Stimulated activated CD4-positive, alpha-beta T cell treated with anti-CD3 and anti-CD28 coated beads, TNF-alpha, amount 100 ng/mL, for 48 hours (primary cell): ENCODE measurements at regions not wholly inside any gene's neighbourhood (a gene's known extent, or its start where the extent isn't known, plus 50 kb on each side); places are given as distances from the start of the nearest gene placed in this dataset.
"Not testable (repeated sequence)": the region's sequence is repeated elsewhere in the genome, so short reads cannot be mapped to it uniquely, and the experiment has no call there.

Experiments
- DNase-seq, 3 donors: peaks; one replicate each; pipeline ENCODE4 v3.0.0-alpha.2; 2020; ENCODE audit warnings: low read depth in 3 of 3

DNA sequence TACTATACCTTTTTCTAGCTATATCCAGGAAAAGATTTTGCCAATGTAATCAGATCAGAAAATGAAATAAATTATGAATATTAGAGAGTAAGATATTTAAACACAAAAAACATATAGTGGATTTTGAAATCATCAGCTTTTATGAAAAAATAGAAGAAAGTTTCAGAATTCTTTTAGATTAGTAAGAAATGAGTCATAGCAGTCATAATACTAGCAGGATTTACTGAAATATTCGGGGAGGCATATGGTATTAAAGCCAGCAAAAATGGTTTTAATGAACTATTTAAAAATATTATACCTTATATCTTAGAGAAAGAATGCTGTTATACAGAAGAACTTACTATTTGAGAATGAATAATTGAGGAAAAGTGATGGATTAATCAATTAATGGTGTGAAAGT is 303.6 kb upstream of the NUDT12 start:
- no peak for DNase-seq

DNA sequence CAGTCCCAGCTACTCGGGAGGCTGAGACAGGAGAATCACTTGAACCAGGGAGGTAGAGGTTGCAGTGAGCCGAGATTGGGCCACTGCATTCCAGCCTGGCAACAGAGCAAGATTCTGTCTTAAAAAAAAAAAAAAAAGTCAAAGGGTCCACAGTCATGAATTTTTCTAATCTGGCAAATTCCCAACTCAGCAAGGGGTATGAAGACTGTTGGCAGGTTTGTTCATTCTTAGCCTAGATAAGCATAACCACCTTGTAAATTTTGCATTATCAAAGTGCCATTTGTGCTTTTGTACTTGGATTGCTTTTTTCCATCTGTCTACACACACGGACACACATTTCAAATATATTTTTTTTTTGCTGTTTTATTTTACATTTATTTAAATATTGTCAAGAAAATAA is 299.8 kb upstream of the NUDT12 start:
- no peak for DNase-seq

DNA sequence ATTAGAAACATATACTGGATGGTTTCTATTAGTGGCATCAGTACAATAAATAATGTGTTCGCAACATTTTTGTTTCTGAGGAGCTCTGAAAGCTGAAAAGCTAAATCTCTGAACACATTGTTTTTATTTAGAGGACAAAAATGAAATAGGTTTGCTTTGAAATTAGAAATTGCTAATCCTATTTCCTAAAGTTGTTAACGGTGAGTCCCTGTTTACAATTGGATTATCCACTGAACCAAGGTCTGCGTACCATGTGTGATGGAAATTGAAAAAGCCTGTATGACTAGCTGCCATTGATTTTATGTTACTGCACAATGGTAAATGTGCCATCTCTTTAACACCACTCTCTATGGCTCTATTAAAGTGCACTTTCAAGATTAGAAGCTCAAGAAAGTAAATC is 297.7 kb upstream of the NUDT12 start:
- no peak for DNase-seq

DNA sequence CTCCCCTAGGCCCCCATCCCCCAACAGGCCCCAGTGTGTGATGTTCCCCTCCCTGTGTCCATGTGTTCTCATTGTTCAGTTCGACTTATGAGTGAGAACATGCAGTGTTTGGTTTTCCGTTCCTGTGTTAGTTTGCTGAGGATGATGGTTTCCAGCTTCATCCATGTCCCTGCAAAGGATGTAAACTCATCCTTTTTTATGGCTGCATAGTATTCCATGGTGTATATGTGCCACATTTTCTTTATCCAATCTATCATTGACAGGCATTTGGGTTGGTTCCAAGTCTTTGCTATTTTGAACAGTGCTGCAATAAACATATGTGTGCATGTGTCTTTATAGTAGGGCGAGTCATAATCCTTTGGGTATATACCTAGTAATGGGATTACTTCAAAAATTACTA is 295.8 kb upstream of the NUDT12 start:
- not testable (repeated sequence) for DNase-seq

DNA sequence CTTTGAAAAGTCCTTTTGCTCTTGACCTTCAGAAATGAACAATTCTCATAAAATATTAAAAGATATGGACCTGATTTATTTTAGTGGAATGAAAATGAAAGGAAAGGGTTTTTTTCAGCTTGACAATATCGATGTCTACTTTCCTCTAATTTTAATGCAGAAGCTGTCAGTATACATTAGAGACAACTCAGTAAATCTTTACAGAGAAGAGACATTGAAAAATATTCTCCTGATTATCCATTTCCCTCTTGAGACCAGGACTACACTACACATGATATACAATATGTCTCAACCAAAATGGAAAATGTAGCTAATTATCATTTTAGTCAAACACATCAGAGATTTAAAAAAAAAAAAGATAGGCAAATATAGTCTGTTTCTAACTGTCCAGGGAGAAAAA is 288.5 kb upstream of the NUDT12 start:
- no peak for DNase-seq

DNA sequence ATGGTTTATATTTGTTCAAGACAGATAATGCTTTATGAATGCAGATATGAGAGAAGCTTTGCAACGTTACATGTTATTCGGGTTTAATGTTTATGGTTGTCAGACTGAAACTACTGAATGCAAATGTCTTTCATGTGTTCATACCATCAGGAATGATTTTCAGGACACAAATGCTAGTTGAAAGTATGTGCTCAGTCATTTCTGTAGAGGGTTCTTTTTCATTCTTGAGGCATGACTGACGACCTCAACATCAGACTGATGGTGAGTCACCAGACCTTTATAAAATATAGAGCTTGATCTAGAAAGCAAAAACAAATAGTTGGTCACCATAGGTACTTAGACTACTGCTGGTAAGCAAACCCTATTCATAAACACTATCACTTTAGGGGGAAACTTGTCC is 287.3 kb upstream of the NUDT12 start:
- no peak for DNase-seq

DNA sequence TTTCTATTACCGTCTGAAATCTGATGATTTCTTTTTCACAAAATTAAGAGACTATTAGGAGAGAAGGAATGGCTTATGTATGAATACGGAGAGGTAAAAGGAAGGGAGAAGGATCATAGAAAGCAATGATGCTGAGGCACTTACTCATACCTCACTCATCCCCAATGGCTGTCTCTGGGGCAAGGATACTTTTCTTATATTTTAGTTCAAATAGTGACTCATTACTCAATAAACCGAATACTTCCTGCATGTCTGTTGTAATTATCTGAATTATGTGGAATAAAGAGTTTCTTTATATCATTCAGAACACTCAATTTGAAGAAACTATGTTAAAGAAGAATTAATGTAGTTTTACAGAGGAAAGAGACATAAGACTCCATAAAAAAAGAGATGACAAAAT is 284.5 kb upstream of the NUDT12 start:
- DNase-seq: no peak

DNA sequence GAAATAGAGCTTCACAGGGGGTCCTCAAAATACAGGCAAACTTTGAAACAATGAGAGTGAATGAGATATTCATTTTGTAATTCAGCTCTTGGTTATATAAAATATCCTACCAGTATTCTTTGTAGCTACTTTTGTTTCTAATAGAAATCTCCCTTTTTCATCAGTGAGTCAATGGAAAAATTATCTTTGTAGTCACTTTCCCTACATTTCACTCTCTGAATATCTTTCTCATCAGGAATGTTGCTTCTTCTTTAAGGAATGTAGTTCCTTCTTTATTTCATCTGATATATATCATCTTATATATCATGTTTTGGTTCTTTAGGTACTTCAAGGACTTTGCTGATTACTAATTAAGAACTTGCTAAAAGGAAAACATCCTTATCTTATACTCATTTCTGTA is 280.3 kb upstream of the NUDT12 start:
- no peak for DNase-seq

DNA sequence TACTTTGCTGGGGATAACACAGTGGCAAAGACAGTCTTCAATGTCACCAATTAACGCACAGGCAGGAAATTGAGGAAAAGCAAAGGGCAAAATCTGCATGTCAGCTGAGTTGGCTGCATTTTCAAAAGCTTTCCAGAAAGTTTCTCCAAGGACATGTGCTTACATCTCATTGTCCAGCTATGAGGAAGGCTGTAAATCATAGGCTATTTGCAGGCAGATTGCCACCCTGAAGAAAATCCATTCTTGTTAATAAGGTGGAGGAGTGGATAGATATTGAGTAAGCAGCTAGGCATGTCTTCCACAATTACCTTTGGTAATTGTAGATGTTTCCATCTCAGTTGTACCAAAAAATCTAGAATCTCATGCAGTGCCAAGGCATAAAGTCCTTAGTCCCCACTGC is 278.0 kb upstream of the NUDT12 start:
- no peak for DNase-seq

DNA sequence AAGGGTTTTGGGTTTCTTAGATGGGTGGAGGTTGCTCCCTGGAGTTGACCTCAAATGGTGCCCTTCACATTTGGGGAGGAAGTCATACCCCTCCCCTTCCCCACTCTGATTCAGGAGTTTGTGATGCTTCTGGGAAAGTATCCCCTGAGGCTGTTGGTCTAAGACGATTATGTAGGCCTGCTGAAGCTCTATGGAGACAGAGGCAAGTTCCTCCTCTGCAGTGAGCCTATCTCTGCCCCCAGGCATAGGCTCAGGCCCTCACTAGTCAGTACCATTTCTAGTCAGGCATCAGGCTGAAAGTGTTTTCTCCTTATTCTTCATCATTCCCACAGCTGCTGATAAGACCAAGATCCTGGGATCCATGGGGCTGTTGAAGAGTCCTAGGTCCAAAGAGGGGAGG is 271.6 kb upstream of the NUDT12 start:
- no peak for DNase-seq

DNA sequence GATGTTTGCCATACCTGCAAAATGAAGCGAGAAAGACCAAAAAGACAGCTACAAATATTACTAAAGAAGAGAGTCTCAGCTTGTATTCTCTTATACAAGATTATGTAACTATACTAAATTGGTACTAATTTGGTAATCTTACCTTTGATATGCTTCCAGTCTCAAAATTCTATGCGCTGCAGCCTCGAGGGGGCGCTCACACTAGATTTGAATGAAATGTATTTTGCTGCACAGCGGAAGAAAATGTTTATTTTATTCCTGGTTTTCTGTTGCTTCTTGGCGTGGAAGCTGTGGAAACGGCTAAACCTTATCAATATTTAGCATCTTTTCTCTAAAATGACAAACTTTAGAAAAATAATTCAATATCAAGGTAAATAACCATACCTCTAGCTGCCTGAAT is 267.0 kb upstream of the NUDT12 start:
- no peak for DNase-seq

DNA sequence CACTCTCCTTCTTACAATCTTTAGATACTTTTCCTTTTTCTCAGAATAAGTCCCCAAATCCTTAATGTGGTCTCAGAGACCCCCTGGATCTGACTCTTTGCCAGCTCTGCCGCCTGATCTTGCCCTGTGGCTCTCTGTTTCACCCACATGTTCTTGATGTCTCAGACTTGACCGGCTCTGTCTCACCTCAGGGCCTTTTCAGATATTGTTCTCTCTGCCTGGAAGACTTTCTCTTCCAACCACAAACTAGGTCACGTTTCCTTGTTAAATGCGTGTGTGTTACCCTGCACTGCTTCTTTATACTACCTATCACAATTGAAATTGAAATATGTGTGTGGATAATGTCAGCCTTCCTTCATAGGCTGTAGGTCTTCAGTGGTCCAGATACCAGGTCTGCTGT is 265.4 kb upstream of the NUDT12 start:
- DNase-seq: no peak

DNA sequence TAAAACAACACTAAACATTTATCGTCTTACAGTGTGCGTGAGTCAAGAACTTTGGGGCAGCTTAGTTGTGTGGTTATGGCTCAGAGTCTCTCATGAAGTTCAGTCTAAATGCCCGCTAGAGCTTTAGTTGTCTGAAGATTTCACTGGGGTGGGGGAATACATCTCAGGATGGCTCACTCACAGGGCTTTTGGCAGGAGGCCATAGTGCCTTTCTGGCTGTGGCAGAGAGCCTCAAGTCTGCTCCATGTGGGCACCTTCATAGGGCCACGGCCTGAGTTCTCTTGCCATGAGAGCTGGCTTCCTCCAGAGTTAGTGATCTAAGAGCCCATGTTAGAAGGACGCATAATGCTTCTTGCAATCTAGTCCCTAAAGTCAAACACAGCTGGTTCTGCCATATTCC is 258.8 kb upstream of the NUDT12 start:
- no peak for DNase-seq

DNA sequence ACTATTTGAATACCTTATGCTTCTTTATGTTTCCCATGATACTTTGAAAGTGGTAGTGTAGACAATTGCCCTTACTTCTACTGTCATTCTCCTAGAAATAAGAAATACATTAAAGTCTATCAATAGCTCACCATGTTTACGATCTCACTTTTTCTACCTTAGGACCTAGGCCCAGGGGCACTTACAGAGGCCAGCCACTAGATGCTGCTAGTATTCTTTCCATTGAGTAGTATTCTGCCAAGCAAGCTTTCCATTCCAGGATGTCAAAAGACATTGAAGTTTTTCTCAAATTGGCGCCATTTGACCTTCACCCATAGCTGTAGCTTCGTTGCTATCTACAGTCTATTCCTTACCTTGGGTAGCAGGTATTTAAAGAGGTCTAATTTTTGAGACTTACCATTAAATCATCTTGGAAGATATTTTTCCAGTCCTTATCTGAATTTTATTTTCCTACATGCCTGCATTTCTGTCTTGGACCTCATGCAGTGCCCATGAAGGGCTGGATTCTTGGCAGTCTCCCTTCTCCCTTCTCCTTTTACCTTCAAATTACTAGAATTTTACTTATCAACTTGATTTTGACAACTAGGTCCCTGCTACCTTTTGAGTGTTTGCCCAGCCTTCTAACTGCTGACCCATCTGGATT is 246.0 kb upstream of the NUDT12 start:
- no peak for DNase-seq

DNA sequence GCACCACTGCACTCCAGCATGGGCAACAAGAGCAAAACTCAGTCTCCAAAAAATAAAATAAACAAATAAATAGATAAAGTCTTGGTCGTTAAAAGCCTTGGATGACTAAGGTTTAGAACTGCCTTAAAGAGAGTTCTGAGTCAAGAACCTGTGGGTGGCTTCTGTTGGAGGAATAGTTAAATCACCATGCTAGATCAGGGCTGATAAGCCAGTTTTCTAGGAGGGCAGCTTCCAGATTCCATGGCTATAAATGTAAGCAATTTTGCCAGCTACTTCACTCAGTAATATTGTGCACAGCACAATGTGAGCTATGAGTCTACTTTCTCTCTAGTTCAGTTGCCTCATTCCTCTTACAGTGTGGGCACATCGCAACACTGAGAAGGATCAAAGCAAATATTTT is 242.1 kb upstream of the NUDT12 start:
- no peak for DNase-seq

DNA sequence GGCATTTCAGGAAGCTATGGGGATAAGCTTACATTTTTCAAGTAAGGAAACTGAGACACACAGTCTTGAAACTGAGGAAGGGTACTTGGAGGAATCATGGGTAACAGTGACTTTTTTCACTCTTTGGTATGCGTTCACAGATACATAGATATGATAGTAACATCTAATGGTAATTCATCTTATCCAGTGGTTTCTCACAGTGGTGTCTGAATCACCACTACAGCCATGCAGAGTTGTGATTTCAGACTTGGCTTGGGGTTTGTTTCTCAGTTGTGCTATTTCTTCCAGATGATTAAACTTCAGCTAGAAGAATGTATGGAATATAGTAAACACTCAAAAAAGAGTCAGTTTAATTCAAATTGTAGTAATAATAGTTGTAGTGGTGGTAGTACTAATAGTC is 239.1 kb upstream of the NUDT12 start:
- DNase-seq: no peak

DNA sequence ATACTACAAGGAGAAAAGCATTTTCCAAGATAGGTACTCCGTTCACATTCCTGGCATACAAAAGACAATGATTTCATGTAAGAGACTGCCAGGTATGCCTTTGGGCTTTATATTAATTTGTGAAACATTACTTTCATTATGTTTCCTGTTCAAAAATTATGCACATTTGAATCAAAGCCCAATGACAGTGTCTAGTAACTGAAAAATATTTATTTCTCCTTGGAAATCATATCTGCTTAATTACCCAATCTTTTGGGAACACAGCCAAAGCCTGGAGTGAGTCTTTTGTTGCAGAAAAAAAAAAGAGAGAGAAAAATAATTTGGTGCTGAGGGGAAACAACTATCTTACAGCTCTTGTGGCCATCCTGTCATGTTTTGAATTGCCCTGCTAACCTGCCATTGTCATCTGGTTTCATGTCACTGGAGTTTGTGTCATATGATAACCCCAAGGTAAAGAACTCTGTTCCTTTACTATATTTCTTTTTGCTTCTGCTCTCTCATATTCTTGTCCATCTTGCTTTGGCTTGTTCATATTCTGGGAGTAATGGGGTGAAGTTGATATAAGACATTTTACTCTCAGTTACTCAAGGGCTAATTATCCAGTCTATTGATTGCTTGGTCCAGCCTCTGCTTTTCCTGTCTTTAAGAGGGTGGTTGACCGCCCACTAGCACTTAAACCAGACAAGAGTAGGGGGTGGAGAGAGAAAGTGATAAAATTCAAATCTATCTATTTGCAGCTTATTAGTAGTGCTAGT is 238.3 kb upstream of the NUDT12 start:
- no peak for DNase-seq

DNA sequence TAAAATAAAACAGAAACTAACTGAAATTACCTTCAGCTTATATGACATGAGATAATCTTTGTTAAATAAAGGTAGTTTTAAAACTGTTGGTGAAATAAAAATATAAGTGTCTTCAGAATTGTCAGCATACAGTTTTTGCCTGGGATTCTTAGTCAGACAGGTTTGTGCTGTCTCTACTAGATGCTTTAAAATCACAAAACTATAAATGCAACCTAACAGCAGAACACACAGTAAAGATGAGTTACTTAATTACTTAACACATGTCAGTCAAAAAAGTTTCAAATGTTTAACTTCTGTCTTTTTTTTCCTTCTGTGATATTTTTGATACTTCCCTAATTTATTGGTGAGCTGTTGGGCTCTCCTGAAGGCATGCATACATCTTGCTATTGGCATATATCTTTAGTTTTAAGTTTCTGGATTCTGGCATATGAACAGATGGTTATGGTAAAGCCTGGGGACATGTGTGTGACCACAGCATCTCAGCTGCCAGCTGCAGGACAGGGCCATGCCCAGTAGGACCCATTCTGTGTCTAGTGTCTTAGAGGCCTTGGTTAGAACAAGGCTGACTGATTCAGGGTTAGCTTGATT is 231.1 kb upstream of the NUDT12 start:
- DNase-seq: no peak

DNA sequence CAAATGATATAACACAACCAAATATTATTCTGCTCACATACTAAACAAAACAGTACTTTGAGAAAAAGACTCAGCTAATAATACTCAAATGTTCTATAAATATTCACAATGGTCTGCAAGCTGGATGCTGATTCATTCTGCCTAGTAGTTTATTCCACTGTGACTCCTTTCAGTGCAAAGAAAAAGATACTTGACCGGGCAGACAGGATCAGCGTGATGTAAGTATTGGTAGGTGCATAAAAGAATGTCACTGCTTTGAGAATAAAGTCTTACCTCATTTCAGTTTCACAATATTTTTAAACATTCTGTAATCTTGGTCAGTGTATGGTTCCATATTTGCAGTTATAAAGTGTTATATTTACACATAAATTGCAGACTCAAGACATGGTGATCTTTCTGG is 223.0 kb upstream of the NUDT12 start:
- DNase-seq: no peak

DNA sequence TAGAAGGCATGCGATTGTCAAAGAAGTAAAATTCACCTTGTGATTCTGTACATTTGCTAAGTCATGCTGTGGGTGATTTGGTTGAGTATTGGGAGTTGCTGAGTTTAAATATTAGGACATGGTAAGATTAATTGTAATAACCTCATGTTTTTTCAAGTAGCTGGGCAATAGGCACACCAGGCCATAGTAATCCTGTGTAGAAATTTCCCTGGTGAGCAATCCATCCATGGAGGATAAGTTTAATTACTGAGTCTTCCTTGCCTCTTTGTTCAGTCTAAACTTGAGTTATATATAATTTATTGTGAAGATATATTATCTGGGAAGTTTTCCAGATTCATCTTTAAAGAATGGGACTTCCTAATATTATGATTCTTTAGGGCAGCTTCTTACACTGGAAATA is 221.1 kb upstream of the NUDT12 start:
- no peak for DNase-seq

DNA sequence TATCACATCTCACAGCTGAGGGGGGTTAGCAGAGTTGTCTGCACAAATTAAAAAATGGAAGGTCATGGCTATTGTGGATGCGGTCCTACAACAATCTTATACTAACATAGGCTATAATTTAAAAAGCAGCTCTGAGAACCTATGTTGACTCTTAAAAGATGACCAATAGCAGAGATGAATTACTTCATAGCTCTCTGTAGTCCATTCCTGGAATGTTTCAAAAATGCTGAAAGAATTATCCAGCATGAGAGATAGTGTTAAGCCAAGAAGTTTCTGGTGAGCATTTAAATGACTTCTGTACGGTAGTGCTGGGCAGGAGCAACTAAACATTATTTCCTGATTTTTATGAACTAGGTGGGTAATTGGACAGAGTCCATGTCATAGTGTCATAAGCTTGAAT is 218.2 kb upstream of the NUDT12 start:
- no peak for DNase-seq

DNA sequence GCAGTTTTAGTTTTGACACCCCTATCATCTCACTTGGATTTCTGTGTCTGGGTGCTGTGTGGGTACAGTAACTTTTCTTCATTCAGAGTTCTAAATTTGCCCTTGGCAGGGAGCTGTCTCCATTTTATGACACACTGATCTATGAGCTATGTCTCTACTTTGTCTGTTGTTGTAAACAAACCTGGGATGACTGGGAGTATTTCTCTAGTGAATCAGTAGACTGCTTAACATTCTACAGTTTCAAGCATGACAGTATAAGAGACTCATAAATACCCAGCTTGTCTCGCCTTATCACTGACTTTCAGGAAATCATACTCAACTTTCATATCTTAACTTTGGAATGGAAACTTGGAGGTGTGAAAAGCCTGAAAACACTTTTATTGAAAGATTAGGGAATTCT is 212.1 kb upstream of the NUDT12 start:
- DNase-seq: no peak

DNA sequence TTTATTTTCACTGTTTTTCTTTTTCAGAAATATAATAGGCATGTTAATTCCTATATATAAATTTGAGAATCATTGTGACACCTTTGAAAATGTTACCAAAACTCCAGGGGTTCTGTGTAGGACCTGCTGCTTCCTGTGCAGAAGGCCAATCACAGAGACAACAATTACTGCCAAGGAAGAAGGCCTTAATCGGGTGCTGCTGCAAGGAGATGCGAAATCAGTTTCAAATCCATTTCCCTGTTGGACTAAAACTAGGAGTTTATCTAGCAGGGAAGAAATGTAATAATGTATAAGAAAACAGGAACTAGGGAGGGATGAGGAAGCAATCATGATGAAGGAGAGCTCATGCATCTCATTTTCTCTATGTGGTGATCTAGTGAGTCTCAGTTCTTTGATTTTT is 209.7 kb upstream of the NUDT12 start:
- DNase-seq: no peak

DNA sequence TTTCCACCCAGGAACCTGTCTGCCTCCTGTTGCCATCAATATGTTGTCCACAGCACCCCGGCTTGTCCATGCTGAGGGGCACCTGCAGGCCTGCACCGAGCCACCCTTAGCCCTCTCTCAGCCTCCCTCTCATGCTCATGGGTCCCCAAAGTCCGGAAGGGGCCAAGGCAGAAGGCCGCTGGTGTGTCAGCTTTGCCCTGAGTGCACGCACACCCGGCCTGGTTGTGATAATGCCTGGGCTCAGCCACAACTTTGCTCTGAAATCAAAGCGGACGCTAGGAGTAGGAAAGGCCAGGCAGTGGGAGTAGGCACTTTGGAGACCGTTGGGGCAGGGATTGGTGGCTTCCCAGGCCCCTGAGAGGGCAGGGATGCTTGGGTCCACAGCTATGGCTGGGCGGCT is 201.8 kb upstream of the NUDT12 start:
- DNase-seq: no peak
